Vagina (tissue), 2 donors: ENCODE measurements at regions not wholly inside any gene's neighbourhood (a gene's known extent, or its start where the extent isn't known, plus 50 kb on each side); places are given as distances from the start of the nearest gene placed in this dataset.

Experiments used
- POLR2A ChIP-seq, 2 donors: fragments of 450-650 bp; IDR thresholded peaks; one replicate each; pipeline ENCODE4 v1.6.1; 2017; ENCODE audit warnings: antibody characterized with exemption in 2 of 2, mild to moderate bottlenecking in 2 of 2, moderate library complexity in 2 of 2
- POLR2AphosphoS5 ChIP-seq, 2 donors: sonication (generic); formaldehyde crosslinking; IDR thresholded peaks; one replicate each; pipeline ENCODE4 v1.9.0; 2017; ENCODE audit warnings: antibody characterized with exemption in 2 of 2, mild to moderate bottlenecking in 2 of 2, low read depth in 1 of 2; ENCODE audit not compliant: insufficient read depth in 1 of 2
- TF ChIP-seq, protein P1 (sequence below), 3 experiments: fragments of 450-650 bp in 2 of 3; fragments of 200-600 bp in 1 of 3; sonication (generic) in 1 of 3; IDR thresholded peaks; one replicate each; pipeline ENCODE4 v1.5.1; 2017 to 2019; ENCODE audit warnings: antibody characterized with exemption in 3 of 3, mild to moderate bottlenecking in 2 of 3, moderate library complexity in 2 of 3

DNA sequence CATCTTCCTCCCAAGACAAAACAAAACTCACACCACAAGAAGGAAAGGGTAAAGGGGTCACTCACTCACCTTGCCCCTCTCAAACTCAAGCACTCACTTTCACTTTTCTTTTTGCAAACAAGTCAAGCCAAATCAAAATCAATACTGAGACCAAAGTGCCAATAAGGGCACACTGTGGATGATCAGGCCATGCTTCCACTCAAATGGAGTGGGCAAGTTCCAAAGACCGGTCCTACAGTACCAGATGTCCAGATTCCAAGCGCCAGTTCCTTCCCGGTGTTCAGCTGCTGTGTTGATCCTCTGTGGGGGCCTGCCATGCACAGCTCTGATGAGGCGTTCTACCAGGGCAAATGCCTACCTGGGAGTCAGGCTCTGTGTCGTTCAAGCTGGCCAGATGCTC, 162.6 kb upstream of the GRIK2 start:
- TF ChIP-seq POLR2A (IDR thresholded peaks at IDR 0.05) (no peak), POLR2AphosphoS5 (IDR thresholded peaks at IDR 0.05; ENCODE audit: insufficient read depth in 1 of 2, low read depth in 1 of 2) (no peak)
- TF ChIP-seq, protein P1, sequence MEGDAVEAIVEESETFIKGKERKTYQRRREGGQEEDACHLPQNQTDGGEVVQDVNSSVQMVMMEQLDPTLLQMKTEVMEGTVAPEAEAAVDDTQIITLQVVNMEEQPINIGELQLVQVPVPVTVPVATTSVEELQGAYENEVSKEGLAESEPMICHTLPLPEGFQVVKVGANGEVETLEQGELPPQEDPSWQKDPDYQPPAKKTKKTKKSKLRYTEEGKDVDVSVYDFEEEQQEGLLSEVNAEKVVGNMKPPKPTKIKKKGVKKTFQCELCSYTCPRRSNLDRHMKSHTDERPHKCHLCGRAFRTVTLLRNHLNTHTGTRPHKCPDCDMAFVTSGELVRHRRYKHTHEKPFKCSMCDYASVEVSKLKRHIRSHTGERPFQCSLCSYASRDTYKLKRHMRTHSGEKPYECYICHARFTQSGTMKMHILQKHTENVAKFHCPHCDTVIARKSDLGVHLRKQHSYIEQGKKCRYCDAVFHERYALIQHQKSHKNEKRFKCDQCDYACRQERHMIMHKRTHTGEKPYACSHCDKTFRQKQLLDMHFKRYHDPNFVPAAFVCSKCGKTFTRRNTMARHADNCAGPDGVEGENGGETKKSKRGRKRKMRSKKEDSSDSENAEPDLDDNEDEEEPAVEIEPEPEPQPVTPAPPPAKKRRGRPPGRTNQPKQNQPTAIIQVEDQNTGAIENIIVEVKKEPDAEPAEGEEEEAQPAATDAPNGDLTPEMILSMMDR (IDR thresholded peaks at IDR 0.05), result no peak
